WTC11 (cell line): ENCODE measurements at regions not wholly inside any gene's neighbourhood (a gene's known extent, or its start where the extent isn't known, plus 50 kb on each side); places are given as distances from the start of the nearest gene placed in this dataset.

Experiments used
- IRF2 ChIP-seq: sonication (generic); formaldehyde crosslinking; IDR thresholded peaks from 2 replicates; pipeline ENCODE4 v1.8.0; 2022; ENCODE audit warnings: low read depth, missing genetic modification reagents, borderline replicate concordance
- MXD4 ChIP-seq: fragments of 250-450 bp; sonication (Bioruptor Pico); IDR thresholded peaks from 2 replicates; pipeline ENCODE4 v1.8.0; 2021; ENCODE audit warnings: mild to moderate bottlenecking, moderate library complexity, borderline replicate concordance
- TF ChIP-seq, protein P1 (sequence below): fragments of 200-600 bp; IDR thresholded peaks from 2 replicates; pipeline ENCODE4 v1.8.0; 2022; ENCODE audit warnings: antibody characterized with exemption
- TF ChIP-seq, protein P2 (sequence below): sonication (generic); formaldehyde crosslinking; IDR thresholded peaks from 2 replicates; pipeline ENCODE4 v1.8.1; 2023; ENCODE audit warnings: mild to moderate bottlenecking, missing genetic modification reagents, borderline replicate concordance
- TF ChIP-seq, protein P3 (sequence below): sonication (generic); formaldehyde crosslinking; IDR thresholded peaks from 2 replicates; pipeline ENCODE4 v1.8.0; 2022; ENCODE audit warnings: mild to moderate bottlenecking, missing genetic modification reagents
- TF ChIP-seq, protein P4 (sequence below): sonication (generic); formaldehyde crosslinking; IDR thresholded peaks from 2 replicates; pipeline ENCODE4 v1.8.1; 2022; ENCODE audit warnings: missing genetic modification reagents, borderline replicate concordance
- TF ChIP-seq, protein P5 (sequence below): sonication (generic); formaldehyde crosslinking; IDR thresholded peaks from 2 replicates; pipeline ENCODE4 v1.8.1; 2022; ENCODE audit warnings: mild to moderate bottlenecking, missing genetic modification reagents, moderate library complexity, borderline replicate concordance

DNA sequence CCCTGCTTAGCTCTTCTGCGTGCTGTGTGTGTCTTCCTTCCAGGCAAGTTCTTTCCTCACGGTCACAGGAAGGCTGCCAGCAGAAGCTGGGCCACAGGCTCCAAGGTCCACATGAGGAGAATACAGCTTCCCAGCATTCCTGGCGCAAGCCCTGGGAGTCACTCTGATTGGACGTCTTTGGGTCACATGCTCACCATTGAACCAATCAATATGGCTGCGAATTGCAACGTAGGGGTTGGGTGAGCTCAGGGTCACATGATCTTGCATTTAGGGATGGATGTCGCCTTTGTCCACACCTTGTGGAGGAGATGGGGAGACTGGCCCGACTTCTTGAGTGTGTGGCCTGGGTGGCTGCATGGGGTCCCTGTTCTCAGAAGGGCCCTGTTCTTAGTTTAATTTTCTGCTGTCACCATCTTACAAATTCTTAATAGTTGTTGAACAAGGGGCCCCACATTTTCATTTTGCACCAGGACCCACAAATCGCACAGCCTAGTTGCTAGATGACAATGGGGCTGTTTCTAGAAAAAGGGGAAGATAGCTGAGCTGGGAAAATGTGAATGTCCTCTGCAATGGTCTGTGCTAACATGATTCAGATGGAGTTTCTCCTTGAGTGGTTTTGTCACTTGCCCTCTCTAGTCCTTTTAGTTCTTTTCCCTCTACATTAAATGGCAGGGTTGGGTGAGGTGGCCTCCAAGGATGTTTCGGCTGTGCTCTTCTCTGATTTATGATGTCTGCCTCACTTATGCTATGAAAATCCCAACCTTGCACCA is 149.6 kb downstream of the CDH26 start:
- TF ChIP-seq, protein P1, sequence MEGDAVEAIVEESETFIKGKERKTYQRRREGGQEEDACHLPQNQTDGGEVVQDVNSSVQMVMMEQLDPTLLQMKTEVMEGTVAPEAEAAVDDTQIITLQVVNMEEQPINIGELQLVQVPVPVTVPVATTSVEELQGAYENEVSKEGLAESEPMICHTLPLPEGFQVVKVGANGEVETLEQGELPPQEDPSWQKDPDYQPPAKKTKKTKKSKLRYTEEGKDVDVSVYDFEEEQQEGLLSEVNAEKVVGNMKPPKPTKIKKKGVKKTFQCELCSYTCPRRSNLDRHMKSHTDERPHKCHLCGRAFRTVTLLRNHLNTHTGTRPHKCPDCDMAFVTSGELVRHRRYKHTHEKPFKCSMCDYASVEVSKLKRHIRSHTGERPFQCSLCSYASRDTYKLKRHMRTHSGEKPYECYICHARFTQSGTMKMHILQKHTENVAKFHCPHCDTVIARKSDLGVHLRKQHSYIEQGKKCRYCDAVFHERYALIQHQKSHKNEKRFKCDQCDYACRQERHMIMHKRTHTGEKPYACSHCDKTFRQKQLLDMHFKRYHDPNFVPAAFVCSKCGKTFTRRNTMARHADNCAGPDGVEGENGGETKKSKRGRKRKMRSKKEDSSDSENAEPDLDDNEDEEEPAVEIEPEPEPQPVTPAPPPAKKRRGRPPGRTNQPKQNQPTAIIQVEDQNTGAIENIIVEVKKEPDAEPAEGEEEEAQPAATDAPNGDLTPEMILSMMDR = no peak
- TF ChIP-seq, protein P2, sequence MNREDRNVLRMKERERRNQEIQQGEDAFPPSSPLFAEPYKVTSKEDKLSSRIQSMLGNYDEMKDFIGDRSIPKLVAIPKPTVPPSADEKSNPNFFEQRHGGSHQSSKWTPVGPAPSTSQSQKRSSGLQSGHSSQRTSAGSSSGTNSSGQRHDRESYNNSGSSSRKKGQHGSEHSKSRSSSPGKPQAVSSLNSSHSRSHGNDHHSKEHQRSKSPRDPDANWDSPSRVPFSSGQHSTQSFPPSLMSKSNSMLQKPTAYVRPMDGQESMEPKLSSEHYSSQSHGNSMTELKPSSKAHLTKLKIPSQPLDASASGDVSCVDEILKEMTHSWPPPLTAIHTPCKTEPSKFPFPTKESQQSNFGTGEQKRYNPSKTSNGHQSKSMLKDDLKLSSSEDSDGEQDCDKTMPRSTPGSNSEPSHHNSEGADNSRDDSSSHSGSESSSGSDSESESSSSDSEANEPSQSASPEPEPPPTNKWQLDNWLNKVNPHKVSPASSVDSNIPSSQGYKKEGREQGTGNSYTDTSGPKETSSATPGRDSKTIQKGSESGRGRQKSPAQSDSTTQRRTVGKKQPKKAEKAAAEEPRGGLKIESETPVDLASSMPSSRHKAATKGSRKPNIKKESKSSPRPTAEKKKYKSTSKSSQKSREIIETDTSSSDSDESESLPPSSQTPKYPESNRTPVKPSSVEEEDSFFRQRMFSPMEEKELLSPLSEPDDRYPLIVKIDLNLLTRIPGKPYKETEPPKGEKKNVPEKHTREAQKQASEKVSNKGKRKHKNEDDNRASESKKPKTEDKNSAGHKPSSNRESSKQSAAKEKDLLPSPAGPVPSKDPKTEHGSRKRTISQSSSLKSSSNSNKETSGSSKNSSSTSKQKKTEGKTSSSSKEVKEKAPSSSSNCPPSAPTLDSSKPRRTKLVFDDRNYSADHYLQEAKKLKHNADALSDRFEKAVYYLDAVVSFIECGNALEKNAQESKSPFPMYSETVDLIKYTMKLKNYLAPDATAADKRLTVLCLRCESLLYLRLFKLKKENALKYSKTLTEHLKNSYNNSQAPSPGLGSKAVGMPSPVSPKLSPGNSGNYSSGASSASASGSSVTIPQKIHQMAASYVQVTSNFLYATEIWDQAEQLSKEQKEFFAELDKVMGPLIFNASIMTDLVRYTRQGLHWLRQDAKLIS (CRISPR knock-in tag) = no peak
- TF ChIP-seq, protein P3, sequence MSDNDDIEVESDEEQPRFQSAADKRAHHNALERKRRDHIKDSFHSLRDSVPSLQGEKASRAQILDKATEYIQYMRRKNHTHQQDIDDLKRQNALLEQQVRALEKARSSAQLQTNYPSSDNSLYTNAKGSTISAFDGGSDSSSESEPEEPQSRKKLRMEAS = no peak
- TF ChIP-seq, protein P4, sequence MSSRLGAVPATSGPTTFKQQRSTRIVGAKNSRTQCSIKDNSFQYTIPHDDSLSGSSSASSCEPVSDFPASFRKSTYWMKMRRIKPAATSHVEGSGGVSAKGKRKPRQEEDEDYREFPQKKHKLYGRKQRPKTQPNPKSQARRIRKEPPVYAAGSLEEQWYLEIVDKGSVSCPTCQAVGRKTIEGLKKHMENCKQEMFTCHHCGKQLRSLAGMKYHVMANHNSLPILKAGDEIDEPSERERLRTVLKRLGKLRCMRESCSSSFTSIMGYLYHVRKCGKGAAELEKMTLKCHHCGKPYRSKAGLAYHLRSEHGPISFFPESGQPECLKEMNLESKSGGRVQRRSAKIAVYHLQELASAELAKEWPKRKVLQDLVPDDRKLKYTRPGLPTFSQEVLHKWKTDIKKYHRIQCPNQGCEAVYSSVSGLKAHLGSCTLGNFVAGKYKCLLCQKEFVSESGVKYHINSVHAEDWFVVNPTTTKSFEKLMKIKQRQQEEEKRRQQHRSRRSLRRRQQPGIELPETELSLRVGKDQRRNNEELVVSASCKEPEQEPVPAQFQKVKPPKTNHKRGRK = no peak
- TF ChIP-seq, protein P5, sequence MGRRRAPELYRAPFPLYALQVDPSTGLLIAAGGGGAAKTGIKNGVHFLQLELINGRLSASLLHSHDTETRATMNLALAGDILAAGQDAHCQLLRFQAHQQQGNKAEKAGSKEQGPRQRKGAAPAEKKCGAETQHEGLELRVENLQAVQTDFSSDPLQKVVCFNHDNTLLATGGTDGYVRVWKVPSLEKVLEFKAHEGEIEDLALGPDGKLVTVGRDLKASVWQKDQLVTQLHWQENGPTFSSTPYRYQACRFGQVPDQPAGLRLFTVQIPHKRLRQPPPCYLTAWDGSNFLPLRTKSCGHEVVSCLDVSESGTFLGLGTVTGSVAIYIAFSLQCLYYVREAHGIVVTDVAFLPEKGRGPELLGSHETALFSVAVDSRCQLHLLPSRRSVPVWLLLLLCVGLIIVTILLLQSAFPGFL (CRISPR knock-in tag) = no peak
- no peak for TF ChIP-seq IRF2 (CRISPR knock-in tag)
- no peak for TF ChIP-seq MXD4
